ENCODE measurements at regions not wholly inside any gene's neighbourhood (a gene's known extent, or its start where the extent isn't known, plus 50 kb on each side); places are given as distances from the start of the nearest gene placed in this dataset.

DNA sequence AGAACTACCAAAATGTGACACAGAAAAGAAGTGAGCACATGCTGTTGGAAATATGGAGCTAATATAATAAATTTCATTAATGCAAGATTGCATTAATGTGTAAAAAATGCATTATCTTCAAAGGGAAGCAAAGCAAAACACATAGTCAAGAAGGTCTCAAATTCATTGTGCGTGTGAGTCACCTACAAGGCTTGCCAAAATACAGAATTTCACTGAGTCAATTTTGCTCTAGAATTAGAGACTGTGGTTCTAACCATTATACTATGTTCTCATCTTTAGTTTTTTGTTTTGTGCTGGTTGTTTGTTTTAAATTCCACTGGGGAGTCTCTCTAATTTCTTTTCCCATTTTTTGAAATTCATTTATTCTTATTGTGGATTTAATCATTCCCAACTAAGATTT, 149.8 kb upstream of the SLITRK1 start:
- TF ChIP-seq, protein P1, sequence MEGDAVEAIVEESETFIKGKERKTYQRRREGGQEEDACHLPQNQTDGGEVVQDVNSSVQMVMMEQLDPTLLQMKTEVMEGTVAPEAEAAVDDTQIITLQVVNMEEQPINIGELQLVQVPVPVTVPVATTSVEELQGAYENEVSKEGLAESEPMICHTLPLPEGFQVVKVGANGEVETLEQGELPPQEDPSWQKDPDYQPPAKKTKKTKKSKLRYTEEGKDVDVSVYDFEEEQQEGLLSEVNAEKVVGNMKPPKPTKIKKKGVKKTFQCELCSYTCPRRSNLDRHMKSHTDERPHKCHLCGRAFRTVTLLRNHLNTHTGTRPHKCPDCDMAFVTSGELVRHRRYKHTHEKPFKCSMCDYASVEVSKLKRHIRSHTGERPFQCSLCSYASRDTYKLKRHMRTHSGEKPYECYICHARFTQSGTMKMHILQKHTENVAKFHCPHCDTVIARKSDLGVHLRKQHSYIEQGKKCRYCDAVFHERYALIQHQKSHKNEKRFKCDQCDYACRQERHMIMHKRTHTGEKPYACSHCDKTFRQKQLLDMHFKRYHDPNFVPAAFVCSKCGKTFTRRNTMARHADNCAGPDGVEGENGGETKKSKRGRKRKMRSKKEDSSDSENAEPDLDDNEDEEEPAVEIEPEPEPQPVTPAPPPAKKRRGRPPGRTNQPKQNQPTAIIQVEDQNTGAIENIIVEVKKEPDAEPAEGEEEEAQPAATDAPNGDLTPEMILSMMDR (IDR thresholded peaks at IDR 0.05; ENCODE audit: low read depth, low read length), result no peak
- Histone ChIP-seq H3K4me3 (ENCODE audit: low read depth, low read length) (no peak overlapping the region), H3K27ac (ENCODE audit: low read depth, low read length) (no peak overlapping the region), H3K9me3 (ENCODE audit: control insufficient read depth, insufficient read depth, low read length) (no peaks in the 10 kb centered on the region), H3K27me3 (ENCODE audit: control insufficient read depth, insufficient read depth, low read length) (no peaks in the 10 kb centered on the region)
- ChIA-PET POLR2A (no interaction called here), CTCF (no interaction called here)
- DNase-seq (ENCODE audit: low read depth, low spot score), result no peak

DNA sequence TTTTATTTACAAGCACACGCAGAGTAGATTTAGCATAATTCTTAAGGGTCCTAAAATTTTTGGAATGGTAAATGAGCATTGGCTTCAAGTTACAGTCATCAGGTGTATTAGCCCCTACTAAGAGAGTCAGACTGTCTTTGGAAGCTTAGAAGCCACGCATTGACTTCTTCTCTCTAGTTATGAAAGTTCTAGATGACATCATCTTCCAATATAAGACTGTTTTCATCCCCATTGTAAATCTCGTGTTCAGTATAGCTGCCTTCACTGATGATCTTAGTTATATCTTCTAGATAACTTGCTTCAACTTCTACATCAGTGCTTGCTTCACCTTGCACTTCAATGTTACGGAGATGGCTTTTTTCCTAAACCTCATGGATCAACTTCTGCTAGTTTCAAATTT, 148.8 kb upstream of the SLITRK1 start:
- no peaks in the 10 kb centered on the region for H3K27me3 ChIP-seq (ENCODE audit: control insufficient read depth, insufficient read depth, low read length)
- TF ChIP-seq, protein P1 (IDR thresholded peaks at IDR 0.05; ENCODE audit: low read depth, low read length), result no peak
- DNase-seq (ENCODE audit: low read depth, low spot score), result no peak
- CTCF ChIA-PET, result no interaction called here
- POLR2A ChIA-PET, result no interaction called here
- H3K27ac ChIP-seq (ENCODE audit: low read depth, low read length), result no peak overlapping the region
- H3K9me3 ChIP-seq (ENCODE audit: control insufficient read depth, insufficient read depth, low read length), result no peaks in the 10 kb centered on the region
- no peak overlapping the region for H3K4me3 ChIP-seq (ENCODE audit: low read depth, low read length)

DNA sequence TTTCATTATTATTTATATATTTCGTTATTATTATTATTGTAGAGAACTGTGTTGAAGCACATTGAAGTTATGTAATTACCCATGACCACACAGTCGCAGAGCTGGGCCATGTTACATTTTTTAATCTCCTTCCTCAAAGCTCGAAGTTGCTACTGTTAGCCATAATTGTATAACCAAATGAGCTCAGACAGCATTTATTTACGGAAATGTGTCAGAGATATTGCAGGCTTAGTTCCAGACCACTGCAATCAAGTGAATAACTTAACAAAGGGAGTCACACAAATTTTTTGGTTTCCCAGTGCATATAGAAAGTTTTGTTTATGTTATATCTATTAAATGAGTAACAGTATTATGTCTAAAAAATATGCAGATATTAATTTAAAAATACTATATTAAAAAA, 147.1 kb upstream of the SLITRK1 start:
- no peak overlapping the region for H3K4me3 ChIP-seq (ENCODE audit: low read depth, low read length)
- TF ChIP-seq, protein P1 (IDR thresholded peaks at IDR 0.05; ENCODE audit: low read depth, low read length), result no peak
- CTCF ChIA-PET, result no interaction called here
- H3K9me3 ChIP-seq (ENCODE audit: control insufficient read depth, insufficient read depth, low read length), result no peaks in the 10 kb centered on the region
- DNase-seq (ENCODE audit: low read depth, low spot score), result no peak
- POLR2A ChIA-PET, result no interaction called here
- H3K27me3 ChIP-seq (ENCODE audit: control insufficient read depth, insufficient read depth, low read length), result no peaks in the 10 kb centered on the region
- no peak overlapping the region for H3K27ac ChIP-seq (ENCODE audit: low read depth, low read length)

DNA sequence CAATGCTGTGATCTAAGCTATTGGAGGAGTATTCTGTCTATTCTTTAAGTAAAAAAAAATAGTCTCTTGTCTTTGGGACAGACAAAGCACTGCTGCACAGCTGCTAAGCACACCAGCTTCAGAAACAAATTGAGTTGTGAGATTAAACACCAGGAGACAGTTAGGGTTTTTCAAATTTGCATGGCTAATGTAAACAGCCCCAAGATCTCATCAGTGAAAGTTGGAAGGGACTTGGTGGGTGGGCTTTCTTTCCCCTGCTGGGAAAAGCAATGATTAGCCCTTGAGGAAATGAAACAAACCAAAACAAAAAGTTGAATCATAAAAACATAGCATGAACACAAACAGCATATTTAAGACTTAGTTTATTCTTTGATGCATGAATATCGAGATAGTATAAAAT, 143.6 kb upstream of the SLITRK1 start:
- TF ChIP-seq, protein P1 (IDR thresholded peaks at IDR 0.05; ENCODE audit: low read depth, low read length), result no peak
- DNase-seq (ENCODE audit: low read depth, low spot score), result no peak
- ChIA-PET POLR2A (interaction anchor here (0.7 kb wide), 1 partner anchor 69 kb away, joined by 4 read pairs; no protein-coding TSS in a partner anchor), CTCF (no interaction called here)
- no peaks in the 10 kb centered on the region for H3K27me3 ChIP-seq (ENCODE audit: control insufficient read depth, insufficient read depth, low read length)
- H3K4me3 ChIP-seq (ENCODE audit: low read depth, low read length), result no peak overlapping the region
- H3K27ac ChIP-seq (ENCODE audit: low read depth, low read length), result no peak overlapping the region
- no peaks in the 10 kb centered on the region for H3K9me3 ChIP-seq (ENCODE audit: control insufficient read depth, insufficient read depth, low read length)

DNA sequence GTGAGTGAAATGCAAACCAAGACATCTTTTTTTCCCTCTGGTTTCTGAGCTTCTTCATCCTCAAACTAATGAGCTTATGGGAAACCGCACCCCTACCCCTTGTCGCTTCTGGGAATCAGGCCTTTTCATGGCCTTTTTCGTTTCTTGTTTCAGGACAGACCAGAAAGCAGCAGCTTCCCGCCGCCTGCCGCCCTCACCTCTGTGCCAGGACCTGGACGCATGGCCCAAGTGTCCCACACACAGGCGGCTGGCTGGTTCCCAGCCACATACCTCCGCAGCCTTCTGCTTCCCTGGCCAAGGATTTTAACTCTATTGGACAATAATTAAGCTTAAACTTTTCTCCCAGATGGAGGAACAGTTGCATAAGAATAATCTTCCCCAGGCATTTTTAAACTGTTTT, 114.1 kb upstream of the SLITRK1 start:
- ChIA-PET POLR2A (no interaction called here), CTCF (no interaction called here)
- Histone ChIP-seq H3K4me3 (ENCODE audit: low read depth, low read length) (no peak overlapping the region), H3K27me3 (ENCODE audit: control insufficient read depth, insufficient read depth, low read length) (no peaks in the 10 kb centered on the region), H3K9me3 (ENCODE audit: control insufficient read depth, insufficient read depth, low read length) (no peaks in the 10 kb centered on the region), H3K27ac (ENCODE audit: low read depth, low read length) (no peak overlapping the region)
- DNase-seq (ENCODE audit: low read depth, low spot score), result no peak
- TF ChIP-seq, protein P1 (IDR thresholded peaks at IDR 0.05; ENCODE audit: low read depth, low read length), result no peak
